Tibial artery (tissue), 4 donors: ENCODE measurements at regions not wholly inside any gene's neighbourhood (a gene's known extent, or its start where the extent isn't known, plus 50 kb on each side); places are given as distances from the start of the nearest gene placed in this dataset.
"Not testable (repeated sequence)": the region's sequence is repeated elsewhere in the genome, so short reads cannot be mapped to it uniquely, and the experiment has no call there.

ENCODE experiments used
- DNase-seq, 2 donors: peaks; one replicate each; pipeline ENCODE4 v3.0.0-alpha.2; 2019
- H3K27ac ChIP-seq, 2 donors: fragments of 200-600 bp; sonication (generic) in 1 of 2; 1 replicate in 1 of 2; 2 replicates in 1 of 2; pipeline ENCODE4 v1.5.1; 2018 to 2019; ENCODE audit warnings: mild to moderate bottlenecking in 1 of 2
- H3K27me3 ChIP-seq, 2 donors: fragments of 200-600 bp; sonication (generic) in 1 of 2; one replicate each; pipeline versions ENCODE4 v1.5.1 to v1.6.0; 2016 to 2019
- H3K36me3 ChIP-seq, 3 donors: fragments of 200-600 bp; sonication (generic) in 2 of 3; one replicate each; pipeline ENCODE4 v1.5.1; 2016 to 2019; ENCODE audit warnings: mild to moderate bottlenecking in 2 of 3
- H3K4me1 ChIP-seq, 4 donors: fragments of 200-600 bp; sonication (generic) in 2 of 4; 1 replicate in 3 of 4; 2 replicates in 1 of 4; pipeline ENCODE4 v1.5.1; 2016 to 2019
- H3K4me3 ChIP-seq, 2 donors: fragments of 200-600 bp; sonication (generic) in 1 of 2; 1 replicate in 1 of 2; 2 replicates in 1 of 2; pipeline ENCODE4 v1.5.1; 2018 to 2019; ENCODE audit warnings: mild to moderate bottlenecking in 2 of 2
- H3K9me3 ChIP-seq, 3 donors: fragments of 200-600 bp; sonication (generic) in 1 of 3; one replicate each; pipeline ENCODE4 v1.5.1; 2016 to 2019
- CTCF ChIP-seq, 2 experiments: fragments of 200-600 bp in 1 of 2; fragments of 450-650 bp in 1 of 2; IDR thresholded peaks; one replicate each; pipeline ENCODE4 v1.5.1; 2017 to 2019; ENCODE audit warnings: antibody characterized with exemption in 2 of 2, mild to moderate bottlenecking in 1 of 2, moderate library complexity in 1 of 2
- intact Hi-C: fragments of 100-400 bp; cut with DNase I; formaldehyde crosslinking; loops from one replicate; pipeline ENCODE4 v1.15.0; 2023; ENCODE audit warnings: low total_unique reads

DNA sequence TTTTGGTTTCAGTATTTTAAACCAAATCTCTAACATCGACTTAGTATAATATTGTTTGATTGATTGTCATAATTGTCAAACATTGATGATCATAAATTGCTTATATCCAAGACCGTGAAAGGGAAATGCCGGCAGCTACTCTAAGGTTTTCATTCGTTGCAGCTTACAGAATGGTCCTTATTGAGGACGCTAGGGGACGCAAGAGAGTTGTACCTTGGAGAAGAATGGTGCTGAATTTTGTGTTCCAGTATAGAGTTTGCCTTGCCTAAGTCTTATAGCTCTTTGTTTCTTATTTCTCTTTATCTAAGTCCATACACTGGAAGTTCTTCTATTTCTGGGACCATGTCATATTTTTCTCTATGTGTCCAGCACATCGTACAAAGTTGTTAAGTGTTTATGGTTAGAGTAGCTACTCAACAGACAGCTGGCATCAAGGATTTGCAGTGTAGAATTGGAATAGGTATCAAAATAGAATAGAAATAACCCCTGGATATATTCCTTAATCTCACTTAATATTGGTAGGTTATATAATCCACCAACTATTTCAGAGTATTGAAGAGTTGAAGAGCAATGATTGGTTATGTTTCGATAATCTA is 67.4 kb upstream of the GPR39 start:
- TF ChIP-seq CTCF (IDR thresholded peaks at IDR 0.05) = peak; percentile 25 to 33
- H3K27me3 ChIP-seq, H3K4me3 ChIP-seq, H3K9me3 ChIP-seq, intact Hi-C loops, H3K36me3 ChIP-seq, H3K27ac ChIP-seq, DNase-seq: not testable (repeated sequence)
- H3K4me1 ChIP-seq = peaks cover 0 to 15% (median 7%) of the 10 kb centered on the region in 4 donors

DNA sequence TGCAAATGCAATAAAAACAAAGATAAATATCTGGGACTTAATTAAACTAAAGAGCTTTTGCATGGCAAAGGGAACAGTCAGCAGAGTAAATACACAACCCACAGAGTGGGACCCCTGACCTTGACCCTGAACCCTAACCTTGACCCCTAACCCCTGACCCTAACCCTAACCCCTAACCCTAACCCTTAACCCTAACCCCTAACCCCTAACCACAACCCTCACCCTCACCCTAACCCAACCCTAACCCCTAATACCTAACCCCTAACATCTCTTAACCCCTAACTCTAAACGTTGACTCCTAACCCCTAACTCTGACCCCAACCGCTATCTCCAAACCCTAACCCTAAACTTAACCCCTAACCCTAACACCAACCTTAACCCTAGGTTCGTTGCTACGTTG is 64.9 kb upstream of the GPR39 start:
- DNase-seq, H3K4me3 ChIP-seq, H3K36me3 ChIP-seq, H3K9me3 ChIP-seq, H3K27ac ChIP-seq, H3K27me3 ChIP-seq, intact Hi-C loops: not testable (repeated sequence)
- peaks cover 0 to 15% (median 7%) of the 10 kb centered on the region in 4 donors for H3K4me1 ChIP-seq

- H3K27me3 ChIP-seq, intact Hi-C loops, H3K36me3 ChIP-seq, H3K9me3 ChIP-seq: not testable (repeated sequence)
- Histone ChIP-seq H3K4me3 (peak overlapping the region; percentile 53 to 59), H3K4me1 (peaks cover 0 to 15% (median 7%) of the 10 kb centered on the region in 4 donors), H3K27ac (peak overlapping the region in 1 of 2 donors; percentile 41)
- DNase-seq = peak in 1 of 2 donors; percentile 73
These were observed 64.1 kb upstream of the GPR39 start for GRCh38 chr2:132352481-132353001.

DNA sequence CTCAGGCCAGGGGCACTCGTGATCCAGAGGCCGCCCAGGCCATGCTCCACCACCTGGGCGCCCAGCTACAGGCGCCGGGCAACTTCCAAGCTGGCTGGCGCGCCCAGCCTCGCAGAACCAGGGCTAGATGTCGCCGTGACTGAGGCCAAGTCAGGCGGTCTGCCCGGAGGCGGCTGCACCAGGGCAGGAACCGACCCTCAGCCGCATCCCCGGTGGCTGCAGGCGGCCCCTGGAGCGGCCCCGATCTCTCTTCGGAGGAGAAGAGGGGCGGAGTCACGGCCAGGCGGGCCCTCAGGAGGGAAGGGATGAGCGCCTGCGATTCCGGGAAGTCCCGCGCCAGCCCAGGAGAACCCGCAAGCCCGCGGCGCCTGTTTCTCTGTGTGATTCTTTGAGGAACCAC is 63.2 kb upstream of the GPR39 start:
- H3K27me3 ChIP-seq, intact Hi-C loops, H3K36me3 ChIP-seq, H3K9me3 ChIP-seq: not testable (repeated sequence)
- DNase-seq = peak in 1 of 2 donors; percentile 66
- Histone ChIP-seq H3K4me3 (peak overlapping the region; percentile 53 to 59), H3K4me1 (peaks cover 0 to 15% (median 7%) of the 10 kb centered on the region in 4 donors), H3K27ac (peak overlapping the region in 1 of 2 donors; percentile 51)

DNA sequence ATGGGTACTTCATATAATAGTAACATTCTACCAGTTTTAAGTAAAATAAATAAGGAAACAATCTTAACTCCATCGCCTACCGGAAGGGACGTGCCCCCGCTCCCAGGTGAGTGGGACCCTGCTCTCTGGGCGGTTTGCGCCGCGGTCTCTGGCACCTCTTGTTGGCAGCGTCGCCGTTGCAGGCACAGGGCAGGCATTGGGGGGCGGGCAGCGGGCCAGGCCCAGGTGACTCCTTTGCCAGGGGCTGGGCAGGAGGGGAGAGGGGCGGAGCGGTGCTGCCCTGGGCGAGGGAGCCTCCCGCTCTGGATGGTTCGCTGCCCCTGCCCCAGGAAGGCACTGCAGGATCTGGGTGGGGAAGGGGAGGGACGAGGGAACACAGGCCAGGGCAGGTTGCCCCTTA is 55.6 kb upstream of the GPR39 start:
- H3K9me3 ChIP-seq, H3K4me3 ChIP-seq, DNase-seq, H3K27me3 ChIP-seq, intact Hi-C loops, H3K36me3 ChIP-seq, H3K4me1 ChIP-seq, H3K27ac ChIP-seq: not testable (repeated sequence)

- H3K4me1 ChIP-seq, H3K27me3 ChIP-seq, H3K4me3 ChIP-seq, DNase-seq, H3K36me3 ChIP-seq, intact Hi-C loops, H3K9me3 ChIP-seq, H3K27ac ChIP-seq: not testable (repeated sequence)
These were observed 55.1 kb upstream of the GPR39 start for GRCh38 chr2:132361498-132361897.

DNA sequence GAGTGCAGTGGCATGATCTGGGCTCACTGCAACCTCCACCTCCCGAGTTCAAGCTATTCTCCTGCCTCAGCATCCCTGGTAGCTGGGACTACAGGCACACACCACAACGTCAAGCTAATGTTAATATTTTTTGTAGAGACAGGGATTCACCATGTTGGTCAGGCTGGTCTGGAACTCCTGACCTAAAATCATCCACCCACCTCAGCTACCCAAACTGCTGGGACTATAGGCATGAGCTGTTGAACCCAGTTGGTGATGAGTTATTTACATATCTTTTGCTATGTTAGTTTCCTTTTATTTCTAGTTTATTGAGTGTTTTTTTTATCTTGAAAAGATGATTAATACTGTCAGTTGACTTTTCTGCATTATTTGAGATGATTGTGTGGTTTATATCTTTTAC is 53.3 kb upstream of the GPR39 start:
- DNase-seq, H3K9me3 ChIP-seq, intact Hi-C loops, H3K4me1 ChIP-seq, H3K27me3 ChIP-seq, H3K27ac ChIP-seq, H3K36me3 ChIP-seq, H3K4me3 ChIP-seq: not testable (repeated sequence)

GRCh38 chr2:132365963-132366362 is 50.6 kb upstream of the GPR39 start:
- intact Hi-C loops, H3K27ac ChIP-seq, H3K27me3 ChIP-seq, H3K9me3 ChIP-seq, H3K4me1 ChIP-seq, DNase-seq, H3K36me3 ChIP-seq, H3K4me3 ChIP-seq: not testable (repeated sequence)

DNA sequence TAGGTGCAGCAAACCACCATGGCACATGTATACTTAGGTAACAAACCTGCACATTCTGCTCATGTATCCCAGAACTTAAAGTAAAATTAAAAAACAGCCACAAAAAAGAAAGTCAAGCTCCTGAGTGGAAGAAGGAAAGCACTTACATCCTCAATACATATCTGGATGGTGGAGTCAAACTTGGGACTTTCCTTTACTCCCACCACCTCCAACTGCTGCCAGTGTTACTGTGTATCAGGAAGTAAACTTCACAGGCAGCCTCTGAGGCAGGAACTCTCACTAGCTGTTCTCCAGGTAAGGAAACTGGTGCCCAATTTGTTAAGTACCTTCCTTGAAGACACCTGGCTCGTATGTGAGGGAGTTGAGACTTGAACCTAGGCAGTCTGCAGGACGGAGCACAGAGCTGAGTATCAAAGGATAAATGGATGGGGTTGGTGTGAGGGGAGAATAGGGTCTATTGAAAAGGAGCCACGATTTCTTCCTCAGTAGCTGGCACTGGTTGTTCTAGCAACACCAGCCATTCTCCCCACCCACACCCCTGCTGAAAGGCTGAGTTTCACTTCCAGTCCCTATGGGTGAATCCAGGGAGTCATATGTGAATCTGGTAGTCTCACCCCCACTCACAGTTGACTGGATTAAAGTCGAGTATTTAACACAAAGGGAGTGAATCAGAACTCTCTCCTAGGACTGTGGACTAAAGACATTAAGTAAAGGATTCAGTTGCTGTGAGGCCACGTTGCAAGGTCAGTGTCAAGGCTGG is 50.0 kb upstream of the GPR39 start:
- H3K27me3 ChIP-seq = peaks cover 0 to 5% of the 10 kb centered on the region in 2 donors
- TF ChIP-seq CTCF (IDR thresholded peaks at IDR 0.05) = no peak
- no peaks in the 10 kb centered on the region for H3K4me1 ChIP-seq
- H3K36me3 ChIP-seq = no peaks in the 10 kb centered on the region
- H3K27ac ChIP-seq = no peak overlapping the region
- intact Hi-C loops = no loop called here
- H3K4me3 ChIP-seq = no peak overlapping the region
- peaks cover 0 to 7% (median 0%) of the 10 kb centered on the region in 3 donors for H3K9me3 ChIP-seq
- no peak for DNase-seq
